H1 (cell line): ENCODE measurements at regions not wholly inside any gene's neighbourhood (a gene's known extent, or its start where the extent isn't known, plus 50 kb on each side); places are given as distances from the start of the nearest gene placed in this dataset.

Experiments
- CTCF ChIP-seq, 3 experiments: IDR thresholded peaks; 1 replicate in 2 of 3; 2 replicates in 1 of 3; pipeline versions ENCODE4 v1.5.1 to v1.6.1; 2011; ENCODE audit warnings: low read length in 3 of 3, mild to moderate bottlenecking in 3 of 3, inconsistent platforms in 2 of 3, low read depth in 1 of 3, moderate library complexity in 1 of 3; ENCODE audit not compliant: insufficient read depth in 1 of 3; ENCODE audit errors: control extremely low read depth in 1 of 3

GRCh38 chr12:11595080-11595479, 54.4 kb upstream of the ETV6 start (continued):
- TF ChIP-seq CTCF (IDR thresholded peaks at IDR 0.05; ENCODE audit: control extremely low read depth in 1 of 3, insufficient read depth in 1 of 3, low read depth in 1 of 3, low read length in 3 of 3): no peak
